HepG2 (cell line): ENCODE measurements at regions not wholly inside any gene's neighbourhood (a gene's known extent, or its start where the extent isn't known, plus 50 kb on each side); places are given as distances from the start of the nearest gene placed in this dataset.

Experiments
- ATAC-seq: fragments of 200-7000 bp; cut with Tn5 transposase; 3 replicates; pipeline ENCODE4 v1.9.1; 2020; ENCODE audit warnings: mild to moderate bottlenecking, moderate library complexity
- BruUV-seq: library from RNA; stranded (reverse); fragments of 400-500 nt; replicated peaks from 2 replicates; lab custom pipeline; 2021; lab: Mats Ljungman, UMichigan
- CTCF ChIA-PET: fragments of 300-600 bp; formaldehyde crosslinking; extraction: SDS; loops from one replicate; lab custom pipeline; 2021; ENCODE audit warnings: low total read pairs, inconsistent platforms, low intra/inter-chr PET ratio; lab: Yijun Ruan, JAX
- POLR2A ChIA-PET: fragments of 350-600 bp; sonication (Branson Sonifier 250); formaldehyde crosslinking; loops from one replicate; lab custom pipeline; 2020; ENCODE audit warnings: antibody characterized with exemption, inconsistent platforms; lab: Yijun Ruan, JAX
- DNase-seq: peaks from one replicate; pipeline ENCODE4 v3.0.0-alpha.2; 2015; ENCODE audit warnings: low spot score
- FAIRE-seq: peaks from 3 replicates; lab custom pipeline; 2011; peaks lifted over from hg19 to GRCh38; lab: Jason Lieb, UNC
- H2AFZ ChIP-seq: one replicate; pipeline ENCODE4 v1.6.1; 2011; ENCODE audit warnings: low read length, inconsistent platforms
- H3K27ac ChIP-seq: fragments of 300-600 bp; 3 replicates; pipeline ENCODE4 v1.8.0; 2011; ENCODE audit warnings: mixed run types, mild to moderate bottlenecking, mixed read lengths, low read length, inconsistent platforms; ENCODE audit not compliant: insufficient read depth; ENCODE audit errors: extremely low read length
- H3K27me3 ChIP-seq, 2 experiments: fragments of 200-600 bp in 1 of 2; 2 replicates in 1 of 2; 3 replicates in 1 of 2; pipeline versions ENCODE4 v1.6.0 to v1.8.0; 2011; ENCODE audit warnings: low read length in 2 of 2, mild to moderate bottlenecking in 2 of 2, moderate library complexity in 2 of 2, inconsistent platforms in 1 of 2; ENCODE audit not compliant: insufficient read depth in 2 of 2, control insufficient read depth in 1 of 2
- H3K36me3 ChIP-seq, 2 experiments: fragments of 200-600 bp in 1 of 2; replicated peaks in 1 of 2; 2 replicates in 1 of 2; 3 replicates in 1 of 2; pipeline versions ENCODE4 v1.5.1 to v1.8.0; 2011; ENCODE audit warnings: low read length in 2 of 2, inconsistent platforms in 1 of 2; ENCODE audit not compliant: insufficient read depth in 2 of 2, control insufficient read depth in 1 of 2
- H3K4me1 ChIP-seq: 2 replicates; pipeline ENCODE4 v1.5.1; 2012; ENCODE audit warnings: low read length, inconsistent platforms; ENCODE audit not compliant: insufficient read depth
- H3K4me2 ChIP-seq: 2 replicates; pipeline ENCODE4 v1.6.0; 2011; ENCODE audit warnings: low read depth, low read length, inconsistent platforms
- H3K4me3 ChIP-seq, 3 experiments: fragments of 200-600 bp in 1 of 3; sonication (generic), shearing (Covaris generic) in 1 of 3; replicated peaks in 1 of 3; 2 replicates each; pipeline ENCODE4 v1.5.1; 2011 to 2016; ENCODE audit warnings: low read length in 3 of 3, inconsistent platforms in 2 of 3, low read depth in 2 of 3, mild to moderate bottlenecking in 2 of 3, control low read depth in 1 of 3, mixed read lengths in 1 of 3; ENCODE audit not compliant: insufficient read depth in 1 of 3
- H3K79me2 ChIP-seq: one replicate; pipeline ENCODE4 v1.6.1; 2011; ENCODE audit warnings: low read length, inconsistent platforms; ENCODE audit not compliant: insufficient read depth
- H3K9ac ChIP-seq: 2 replicates; pipeline ENCODE4 v1.6.0; 2011; ENCODE audit warnings: mild to moderate bottlenecking, low read depth, low read length, inconsistent platforms; ENCODE audit not compliant: insufficient read depth
- H3K9me3 ChIP-seq: 2 replicates; pipeline ENCODE4 v1.5.1; 2012; ENCODE audit warnings: mild to moderate bottlenecking, low read length
- H4K20me1 ChIP-seq: 2 replicates; pipeline ENCODE4 v1.6.0; 2011; ENCODE audit warnings: inconsistent platforms, mild to moderate bottlenecking, low read length, moderate library complexity; ENCODE audit not compliant: insufficient read depth
- HBP1 ChIP-seq: IDR thresholded peaks from 2 replicates; pipeline ENCODE4 v1.6.1; 2016; ENCODE audit warnings: low read depth, control low read depth
- HMGXB4 ChIP-seq, 2 experiments: sonication (generic) in 1 of 2; formaldehyde crosslinking in 1 of 2; IDR thresholded peaks; 2 replicates each; pipeline versions ENCODE4 v1.4.0 to v1.6.1; 2018 to 2020; ENCODE audit warnings: missing genetic modification reagents in 2 of 2, borderline replicate concordance in 1 of 2, low read depth in 1 of 2, mild to moderate bottlenecking in 1 of 2, missing biosample characterization in 1 of 2
- PLRG1 ChIP-seq: fragments of 450-650 bp; conservative IDR thresholded peaks from 2 replicates; pipeline ENCODE4 v1.6.1; 2016
- THAP11 ChIP-seq: IDR thresholded peaks from 2 replicates; pipeline ENCODE4 v1.6.1; 2016; ENCODE audit warnings: missing biosample characterization, missing genetic modification reagents
- ZNF10 ChIP-seq: sonication (generic); formaldehyde crosslinking; IDR thresholded peaks from 2 replicates; pipeline ENCODE4 v1.4.0; 2020; ENCODE audit warnings: mild to moderate bottlenecking, low read depth, missing genetic modification reagents, borderline replicate concordance
- WGBS: methylation state at CpG from one replicate; pipeline ENCODE4 v1.1.6; 2017; ENCODE audit warnings: low lambda C conversion rate; 5-methylcytosine and 5-hydroxymethylcytosine counted together
- in situ Hi-C: cut with HindIII; loops from 2 replicates; pipeline ENCODE4 v1.10.0; 2017; ENCODE audit warnings: low pct_unique_long_range_greater_than_20kb; ENCODE audit not compliant: extremely low pct_ligation_motif_present
- intact Hi-C: fragments of 100-400 bp; cut with micrococcal nuclease; formaldehyde crosslinking; loops from one replicate; pipeline ENCODE4 v1.10.0; 2022; ENCODE audit not compliant: unreplicated experiment

- no peak overlapping the region for H3K9ac ChIP-seq
- POLR2A ChIA-PET: no interaction called here
- DNase-seq: no peak
Observed at GRCh38 chr13:76610819-76611415, 275.3 kb downstream of the KCTD12 start.

More at GRCh38 chr13:76610819-76611415, 275.3 kb downstream of the KCTD12 start:
- no peaks in the 10 kb centered on the region for H3K9me3 ChIP-seq
- BruUV-seq: no TSS peak
- H2AFZ ChIP-seq: no peak overlapping the region
- no peak for TF ChIP-seq PLRG1
- TF ChIP-seq ZNF10 (CRISPR knock-in tag): no peak
- no peak for TF ChIP-seq HBP1 (CRISPR knock-in tag)
- TF ChIP-seq HMGXB4 (CRISPR knock-in tag; IDR thresholded peaks at IDR 0.05; ENCODE audit: borderline replicate concordance in 1 of 2, low read depth in 1 of 2): no peak
- TF ChIP-seq THAP11 (CRISPR knock-in tag): no peak
- no peak overlapping the region for H3K27ac ChIP-seq
- H3K4me3 ChIP-seq: no peak overlapping the region
- 49% methylated on average over 7 of the region's 7 CpGs for WGBS
- ATAC-seq: no peak
- H3K4me2 ChIP-seq: no peak overlapping the region
- in situ Hi-C loops: no loop called here
- CTCF ChIA-PET: no interaction called here
- intact Hi-C loops: no loop called here
- H3K79me2 ChIP-seq: no peaks in the 10 kb centered on the region
- no peak for FAIRE-seq
- H4K20me1 ChIP-seq: no peaks in the 10 kb centered on the region
- H3K4me1 ChIP-seq: no peaks in the 10 kb centered on the region
- H3K36me3 ChIP-seq: no peaks in the 10 kb centered on the region
- H3K27me3 ChIP-seq: no peaks in the 10 kb centered on the region
